Stimulated activated naive CD8-positive, alpha-beta T cell treated with anti-CD3 and anti-CD28 coated beads, Interleukin-15, Interleukin-2, amounts not matched to agents 100 ng/mL and 50 ng/mL, for 24 hours (primary cell): ENCODE measurements at regions not wholly inside any gene's neighbourhood (a gene's known extent, or its start where the extent isn't known, plus 50 kb on each side); places are given as distances from the start of the nearest gene placed in this dataset.
A peak's percentile ranks its signal among the peaks of the same experiment; 100 is the strongest.

ENCODE experiments used
- H3K27ac Mint-ChIP-seq: one replicate; pipeline ENCODE4 v1.8.0; 2021; ENCODE audit warnings: mild to moderate bottlenecking, mixed read lengths
- H3K27me3 Mint-ChIP-seq: one replicate; pipeline ENCODE4 v1.8.0; 2021; ENCODE audit warnings: mixed read lengths
- H3K36me3 Mint-ChIP-seq: one replicate; pipeline ENCODE4 v1.8.0; 2021; ENCODE audit warnings: low read depth, mixed read lengths
- H3K4me1 Mint-ChIP-seq: one replicate; pipeline ENCODE4 v1.8.0; 2021; ENCODE audit warnings: low read depth, mixed read lengths
- H3K4me3 Mint-ChIP-seq: one replicate; pipeline ENCODE4 v1.8.0; 2021; ENCODE audit warnings: mild to moderate bottlenecking, mixed read lengths
- H3K9me3 Mint-ChIP-seq: one replicate; pipeline ENCODE4 v1.8.0; 2021; ENCODE audit warnings: mixed read lengths

- H3K27me3 Mint-ChIP-seq, result peaks cover 11% of the 10 kb centered on the region
- H3K27ac Mint-ChIP-seq, result peak overlapping the region; percentile 0
- H3K4me1 Mint-ChIP-seq, result no peaks in the 10 kb centered on the region
- H3K9me3 Mint-ChIP-seq, result no peaks in the 10 kb centered on the region
- no peaks in the 10 kb centered on the region for H3K36me3 Mint-ChIP-seq
- no peak overlapping the region for H3K4me3 Mint-ChIP-seq
Measured at GRCh38 chr1:221316491-221317056, 425.3 kb downstream of the DUSP10 start.

DNA sequence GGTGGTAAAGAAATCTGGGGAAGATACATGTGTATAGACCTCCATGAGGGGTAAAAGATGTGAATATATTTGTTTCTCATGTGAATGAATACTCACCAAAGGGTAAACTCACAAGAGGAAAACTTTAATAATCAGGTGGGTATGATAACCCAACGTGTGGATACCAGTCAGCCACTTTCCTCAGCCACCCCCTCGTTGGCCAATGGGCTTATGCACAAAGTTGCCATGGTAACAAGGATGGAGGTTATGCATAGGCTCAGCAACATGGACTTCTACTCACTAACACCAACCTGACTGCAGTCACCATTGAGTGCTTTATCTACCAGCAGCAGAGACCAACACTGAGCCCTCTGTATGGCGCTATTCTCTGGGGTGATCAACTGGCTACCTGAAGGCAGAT lies 424.4 kb downstream of the DUSP10 start:
- Mint-ChIP-seq H3K27me3 (peaks cover 11% of the 10 kb centered on the region), H3K9me3 (no peaks in the 10 kb centered on the region), H3K4me3 (no peak overlapping the region), H3K36me3 (no peaks in the 10 kb centered on the region), H3K27ac (no peak overlapping the region), H3K4me1 (no peaks in the 10 kb centered on the region)

GRCh38 chr1:221327954-221328353 lies 413.9 kb downstream of the DUSP10 start:
- Mint-ChIP-seq H3K36me3 (no peaks in the 10 kb centered on the region), H3K9me3 (peaks cover 14% of the 10 kb centered on the region), H3K4me1 (no peaks in the 10 kb centered on the region), H3K4me3 (no peak overlapping the region), H3K27me3 (peaks cover 30% of the 10 kb centered on the region), H3K27ac (no peak overlapping the region)

DNA sequence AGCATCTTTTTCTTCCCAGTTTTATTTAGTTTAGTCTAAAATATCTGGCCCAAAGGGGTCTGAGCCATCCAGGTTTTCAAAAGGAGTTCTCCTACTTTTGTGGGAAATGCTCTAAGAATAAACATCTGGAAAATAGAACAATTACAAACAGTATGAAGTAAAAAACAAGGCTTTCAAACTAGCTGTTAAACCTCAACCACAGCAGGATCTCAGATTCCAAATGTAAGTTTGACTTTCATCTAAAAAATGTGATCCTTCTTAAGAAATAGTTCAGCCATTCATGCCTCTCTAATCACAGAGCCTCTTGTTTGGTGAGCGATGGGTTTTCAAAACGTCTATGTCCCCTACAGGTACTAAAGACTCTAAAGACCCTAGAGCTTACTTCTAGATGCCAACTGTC lies 413.5 kb downstream of the DUSP10 start:
- H3K4me3 Mint-ChIP-seq, result no peak overlapping the region
- H3K27me3 Mint-ChIP-seq, result peaks cover 26% of the 10 kb centered on the region
- H3K4me1 Mint-ChIP-seq, result no peaks in the 10 kb centered on the region
- H3K9me3 Mint-ChIP-seq, result peaks cover 14% of the 10 kb centered on the region
- no peaks in the 10 kb centered on the region for H3K36me3 Mint-ChIP-seq
- H3K27ac Mint-ChIP-seq, result no peak overlapping the region

GRCh38 chr1:221331273-221332183 lies 410.4 kb downstream of the DUSP10 start:
- Mint-ChIP-seq H3K36me3 (no peaks in the 10 kb centered on the region), H3K9me3 (peaks cover 14% of the 10 kb centered on the region), H3K27me3 (peaks cover 25% of the 10 kb centered on the region), H3K4me1 (peaks cover 7% of the 10 kb centered on the region), H3K27ac (no peak overlapping the region), H3K4me3 (no peak overlapping the region)

DNA sequence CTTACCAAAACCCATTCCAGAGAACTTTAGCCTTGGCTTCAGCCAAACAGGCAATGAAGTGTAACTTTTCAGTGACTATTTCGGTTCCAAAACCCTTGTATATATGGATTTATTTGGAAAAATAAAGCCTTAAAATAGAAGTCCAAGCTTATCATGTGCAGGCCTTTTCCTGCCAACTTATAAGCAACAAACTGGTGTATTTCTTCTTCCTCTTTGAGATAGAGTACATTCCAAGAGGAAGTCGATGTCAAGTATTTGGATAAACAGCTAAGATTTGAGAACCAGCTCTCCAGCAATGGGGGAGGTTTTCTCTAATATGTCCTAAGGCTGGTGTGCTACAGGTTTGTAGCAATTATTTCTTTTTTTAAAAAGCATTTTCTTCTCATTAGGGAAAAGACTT lies 407.8 kb downstream of the DUSP10 start:
- H3K4me3 Mint-ChIP-seq, result no peak overlapping the region
- no peak overlapping the region for H3K27ac Mint-ChIP-seq
- H3K4me1 Mint-ChIP-seq, result peaks cover 7% of the 10 kb centered on the region
- H3K36me3 Mint-ChIP-seq, result no peaks in the 10 kb centered on the region
- H3K27me3 Mint-ChIP-seq, result peaks cover 34% of the 10 kb centered on the region
- peaks cover 14% of the 10 kb centered on the region for H3K9me3 Mint-ChIP-seq

DNA sequence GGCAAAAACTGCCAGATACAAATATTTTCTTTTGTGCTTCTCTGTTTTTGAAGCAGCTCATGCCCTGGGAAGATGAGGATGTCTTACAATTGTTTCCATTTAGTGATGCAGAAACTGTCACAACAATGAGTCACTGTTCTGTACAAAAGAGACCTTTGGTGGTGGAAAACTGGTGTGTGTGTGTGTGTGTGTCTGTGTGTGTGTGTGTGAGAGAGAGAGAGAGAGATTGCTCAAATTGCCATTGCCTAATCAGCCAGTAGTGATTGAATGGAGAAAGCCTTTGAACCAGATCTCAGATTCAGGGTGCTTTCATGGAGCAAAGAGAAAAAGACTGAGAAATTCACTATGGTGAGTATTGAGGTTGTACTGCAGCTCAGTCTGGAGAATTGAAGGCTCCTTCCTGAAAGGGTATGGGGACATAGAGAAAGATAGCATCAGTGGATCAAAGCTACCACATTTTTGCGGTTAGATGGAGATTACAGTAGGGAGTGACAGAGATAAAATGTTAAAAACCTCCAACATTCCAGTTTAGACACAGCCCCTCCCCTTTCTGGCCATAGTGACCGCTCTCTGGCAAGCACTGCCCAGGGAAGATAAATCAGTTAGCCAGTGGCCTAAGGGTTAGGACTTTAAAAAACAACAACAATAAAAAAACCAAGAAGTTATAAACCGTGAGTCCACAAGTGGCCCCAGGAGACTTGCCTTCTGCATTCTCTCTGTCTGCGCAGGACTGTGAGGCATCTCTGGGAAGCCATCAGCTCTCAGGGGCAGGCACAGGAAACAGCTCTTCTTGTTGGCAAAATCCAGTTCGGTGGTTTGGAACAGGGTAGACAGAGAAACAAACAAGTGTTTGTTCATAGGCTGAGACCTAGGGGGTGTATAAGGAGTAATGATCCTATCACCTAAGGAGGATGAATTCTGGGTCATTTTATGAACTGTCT lies 406.5 kb downstream of the DUSP10 start:
- no peak overlapping the region for H3K4me3 Mint-ChIP-seq
- H3K27me3 Mint-ChIP-seq, result peaks cover 26% of the 10 kb centered on the region
- peaks cover 7% of the 10 kb centered on the region for H3K9me3 Mint-ChIP-seq
- H3K4me1 Mint-ChIP-seq, result peaks cover 7% of the 10 kb centered on the region
- H3K36me3 Mint-ChIP-seq, result no peaks in the 10 kb centered on the region
- no peak overlapping the region for H3K27ac Mint-ChIP-seq

DNA sequence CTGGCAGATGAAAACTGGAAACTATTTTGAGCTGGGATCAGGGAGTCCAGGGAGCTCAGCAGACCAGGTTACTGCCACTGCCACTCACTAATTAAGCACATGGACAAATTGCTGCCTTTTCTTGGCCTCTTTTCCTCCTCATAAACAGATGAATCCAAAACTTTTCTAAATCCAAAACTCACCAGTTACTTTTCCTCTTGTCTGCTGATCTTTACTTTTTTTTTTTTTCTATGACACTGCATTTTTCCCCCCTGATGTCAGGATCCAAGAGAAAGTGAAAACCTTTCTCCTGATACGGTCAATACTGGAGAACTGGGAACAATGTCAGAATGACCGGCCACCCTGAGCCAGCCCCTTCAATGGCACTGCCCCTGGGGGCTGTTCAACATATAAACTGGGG lies 405.8 kb downstream of the DUSP10 start:
- Mint-ChIP-seq H3K36me3 (no peaks in the 10 kb centered on the region), H3K9me3 (peaks cover 7% of the 10 kb centered on the region), H3K27ac (no peak overlapping the region), H3K27me3 (peaks cover 26% of the 10 kb centered on the region), H3K4me3 (no peak overlapping the region), H3K4me1 (peaks cover 7% of the 10 kb centered on the region)

DNA sequence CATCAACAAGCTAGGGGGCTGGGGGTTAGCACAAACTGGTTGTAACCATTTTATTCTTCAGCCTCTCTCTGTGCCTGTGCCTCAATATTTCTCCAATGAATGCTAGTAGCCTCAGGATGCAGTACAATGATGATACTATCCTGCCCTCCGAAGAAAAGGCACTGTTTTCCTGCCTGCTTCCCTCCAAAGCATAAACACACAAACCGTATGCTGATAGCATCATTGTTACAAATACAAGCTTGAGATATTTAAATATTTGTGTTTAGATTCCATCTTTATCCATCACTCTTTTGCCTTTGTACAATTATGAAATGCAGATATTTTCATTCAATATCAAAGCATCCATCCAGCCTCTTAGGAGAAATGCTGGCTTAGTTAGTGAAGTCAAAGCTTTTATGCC lies 404.8 kb downstream of the DUSP10 start:
- peaks cover 7% of the 10 kb centered on the region for H3K4me1 Mint-ChIP-seq
- no peak overlapping the region for H3K4me3 Mint-ChIP-seq
- H3K27ac Mint-ChIP-seq, result no peak overlapping the region
- peaks cover 25% of the 10 kb centered on the region for H3K27me3 Mint-ChIP-seq
- H3K36me3 Mint-ChIP-seq, result no peaks in the 10 kb centered on the region
- peaks cover 6% of the 10 kb centered on the region for H3K9me3 Mint-ChIP-seq

DNA sequence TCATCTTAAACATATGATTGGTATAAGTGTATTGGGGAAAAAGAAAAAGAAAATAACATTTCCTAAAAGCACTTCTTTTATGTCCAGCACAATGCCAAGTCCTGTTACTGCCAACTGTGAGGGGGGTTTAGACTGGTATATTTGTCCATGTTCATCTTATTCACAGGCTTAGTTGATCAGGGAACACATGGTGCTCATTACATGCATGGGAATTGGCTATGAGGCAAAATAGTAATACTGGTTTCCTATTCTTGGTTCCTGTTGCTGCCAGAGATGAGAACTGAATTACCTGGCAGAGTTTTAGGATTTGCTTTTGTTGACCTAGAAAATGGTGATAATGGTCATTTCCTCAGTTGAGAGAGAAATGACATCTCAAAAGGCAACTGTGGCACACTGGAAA lies 398.8 kb downstream of the DUSP10 start:
- no peaks in the 10 kb centered on the region for H3K4me1 Mint-ChIP-seq
- H3K4me3 Mint-ChIP-seq, result no peak overlapping the region
- no peaks in the 10 kb centered on the region for H3K36me3 Mint-ChIP-seq
- no peak overlapping the region for H3K27ac Mint-ChIP-seq
- peaks cover 18% of the 10 kb centered on the region for H3K27me3 Mint-ChIP-seq
- no peaks in the 10 kb centered on the region for H3K9me3 Mint-ChIP-seq

DNA sequence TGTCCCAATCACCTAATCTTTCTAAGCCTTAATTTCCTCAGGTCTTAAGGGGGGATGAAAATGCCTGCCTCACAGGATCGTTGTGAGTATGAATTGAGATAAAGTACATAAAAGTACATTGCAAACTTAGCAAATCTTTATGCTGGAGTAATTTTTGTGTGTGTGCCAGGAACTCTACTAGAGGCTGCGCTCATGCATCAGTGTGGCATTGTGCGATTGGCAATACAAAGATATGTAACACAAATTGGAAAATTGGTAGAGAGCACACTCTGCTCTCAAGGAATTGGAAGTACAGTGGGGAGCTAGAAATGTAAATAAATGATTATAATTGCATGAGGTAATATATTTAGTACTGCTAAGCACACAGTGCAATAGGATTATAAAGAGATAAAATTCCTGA lies 398.3 kb downstream of the DUSP10 start:
- H3K9me3 Mint-ChIP-seq, result no peaks in the 10 kb centered on the region
- H3K27me3 Mint-ChIP-seq, result peaks cover 15% of the 10 kb centered on the region
- no peaks in the 10 kb centered on the region for H3K4me1 Mint-ChIP-seq
- H3K27ac Mint-ChIP-seq, result no peak overlapping the region
- no peak overlapping the region for H3K4me3 Mint-ChIP-seq
- no peaks in the 10 kb centered on the region for H3K36me3 Mint-ChIP-seq

DNA sequence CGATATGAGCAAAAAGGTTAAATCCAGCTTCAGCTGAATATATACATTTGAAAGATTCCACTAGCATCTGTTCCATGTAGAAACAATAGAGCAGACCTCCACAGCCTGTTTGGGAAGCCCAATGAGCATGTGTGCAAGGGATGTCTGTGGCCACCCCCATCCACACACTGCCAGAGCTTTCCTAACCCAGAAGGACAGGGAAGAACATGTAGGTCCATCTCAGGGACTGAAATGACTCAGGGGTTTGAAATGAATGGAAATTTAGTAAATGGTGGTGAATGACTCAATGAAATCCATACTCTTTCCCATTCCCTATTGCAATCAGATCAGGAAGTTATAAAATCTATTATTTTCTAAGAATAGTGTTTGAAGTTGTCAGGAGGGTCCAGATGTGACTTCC lies 397.2 kb downstream of the DUSP10 start:
- Mint-ChIP-seq H3K27ac (no peak overlapping the region), H3K27me3 (peaks cover 15% of the 10 kb centered on the region), H3K36me3 (no peaks in the 10 kb centered on the region), H3K4me1 (no peaks in the 10 kb centered on the region), H3K4me3 (no peak overlapping the region), H3K9me3 (no peaks in the 10 kb centered on the region)

GRCh38 chr1:221347706-221348105 lies 394.2 kb downstream of the DUSP10 start:
- no peaks in the 10 kb centered on the region for H3K36me3 Mint-ChIP-seq
- H3K9me3 Mint-ChIP-seq, result no peaks in the 10 kb centered on the region
- H3K4me1 Mint-ChIP-seq, result no peaks in the 10 kb centered on the region
- peaks cover 15% of the 10 kb centered on the region for H3K27me3 Mint-ChIP-seq
- H3K4me3 Mint-ChIP-seq, result no peak overlapping the region
- no peak overlapping the region for H3K27ac Mint-ChIP-seq

DNA sequence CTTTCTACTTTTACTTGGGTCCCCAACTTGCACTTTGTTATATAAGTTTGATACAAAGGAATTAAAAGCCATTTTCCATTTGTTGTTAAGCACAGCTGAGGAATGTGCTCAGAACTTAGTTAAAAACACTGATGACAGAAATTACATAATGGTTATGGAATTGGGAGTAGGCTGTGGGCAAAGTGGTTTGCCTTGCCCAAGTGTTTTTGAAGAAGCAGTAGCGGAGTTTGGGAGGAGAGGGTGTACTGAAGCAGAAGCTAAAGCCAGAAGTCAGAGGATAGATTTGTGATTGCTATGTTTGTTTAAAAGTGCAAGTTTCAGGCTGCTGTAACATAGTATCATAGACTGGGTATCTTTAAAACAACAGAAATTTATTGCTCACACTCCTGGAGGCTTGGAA lies 391.8 kb downstream of the DUSP10 start:
- Mint-ChIP-seq H3K27ac (no peak overlapping the region), H3K9me3 (no peaks in the 10 kb centered on the region), H3K4me3 (no peak overlapping the region), H3K4me1 (no peaks in the 10 kb centered on the region), H3K27me3 (peaks cover 2% of the 10 kb centered on the region), H3K36me3 (no peaks in the 10 kb centered on the region)

DNA sequence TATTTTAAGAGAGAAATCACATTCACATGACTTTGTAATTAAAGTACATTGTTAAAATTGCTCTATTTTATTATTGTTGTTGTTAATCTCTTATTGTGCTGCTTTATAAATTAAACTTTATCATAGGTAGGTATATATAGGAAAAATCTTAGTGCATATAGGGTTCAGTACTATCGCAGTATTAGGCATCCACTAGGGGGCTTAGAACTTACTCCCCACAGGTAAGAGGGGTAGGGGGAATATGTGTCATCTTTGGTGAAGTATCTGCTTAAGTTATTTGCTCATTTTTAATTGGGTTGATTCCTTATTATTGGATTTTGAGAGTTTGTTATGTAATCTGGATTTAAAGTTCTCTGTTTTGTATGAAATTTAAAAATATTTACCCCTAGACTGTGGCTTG lies 385.2 kb downstream of the DUSP10 start:
- Mint-ChIP-seq H3K9me3 (no peaks in the 10 kb centered on the region), H3K27me3 (peaks cover 6% of the 10 kb centered on the region), H3K4me1 (no peaks in the 10 kb centered on the region), H3K27ac (no peak overlapping the region), H3K4me3 (no peak overlapping the region), H3K36me3 (no peaks in the 10 kb centered on the region)
